Pancreas (tissue), 10 donors: ENCODE measurements at regions not wholly inside any gene's neighbourhood (a gene's known extent, or its start where the extent isn't known, plus 50 kb on each side); places are given as distances from the start of the nearest gene placed in this dataset.
A peak's percentile ranks its signal among the peaks of the same experiment; 100 is the strongest.

ENCODE experiments used
- ATAC-seq, 4 donors: fragments of 200-7000 bp; cut with Tn5 transposase; one replicate each; pipeline versions ENCODE4 v1.8.0 to v1.9.1; 2020; ENCODE audit warnings: mild to moderate bottlenecking in 4 of 4, moderate library complexity in 4 of 4
- DNase-seq, 6 donors: peaks; one replicate each; pipeline ENCODE4 v3.0.0-alpha.2; 2020
- FAIRE-seq: peaks from 2 replicates; lab custom pipeline; 2012; peaks lifted over from hg19 to GRCh38; lab: Jason Lieb, UNC
- H3K27ac ChIP-seq, 4 donors: fragments of 200-600 bp; sonication (generic); 1 replicate in 3 of 4; 2 replicates in 1 of 4; pipeline versions ENCODE4 v1.5.0 to v1.8.0; 2020
- H3K27me3 ChIP-seq, 4 donors: fragments of 200-600 bp; one replicate each; pipeline ENCODE4 v1.8.0; 2021
- H3K36me3 ChIP-seq, 3 donors: fragments of 200-600 bp; sonication (generic) in 1 of 3; one replicate each; pipeline versions ENCODE4 v1.5.0 to v1.8.0; 2020 to 2021
- H3K4me1 ChIP-seq, 3 donors: fragments of 200-600 bp; one replicate each; pipeline ENCODE4 v1.8.0; 2021
- H3K4me3 ChIP-seq, 4 donors: fragments of 200-600 bp; sonication (generic) in 2 of 4; one replicate each; pipeline versions ENCODE4 v1.5.0 to v1.8.0; 2020 to 2021
- H3K9me3 ChIP-seq, 4 donors: fragments of 200-600 bp; one replicate each; pipeline ENCODE4 v1.8.0; 2021
- WGBS, 2 donors: extraction: QIAGEN DNeasy Blood & Tissue Kit; methylation state at CpG; one replicate each; pipeline ENCODE4 v1.1.7; 2013; 5-methylcytosine and 5-hydroxymethylcytosine counted together
- intact Hi-C, 3 donors: fragments of 100-400 bp; cut with DNase I; formaldehyde crosslinking; loops; one replicate each; pipeline versions ENCODE4 v1.11.1 to v1.14.2; 2022
- TF ChIP-seq, protein P1 (sequence below), 4 donors: fragments of 200-600 bp; sonication (generic) in 3 of 4; IDR thresholded peaks; one replicate each; pipeline versions ENCODE4 v1.5.0 to v1.8.0; 2021; ENCODE audit warnings: antibody characterized with exemption in 4 of 4
- donor health status: healthy with polysubstance abuse.
- donor health status: DM: no; HTN: no; CAD: no; lungs with moderate emphysema.
- donor health status: DM: no; HTN: no; CAD: no.
- donor health status: control.
- donor health status: control.
- donor health status: Bipolar disorder and iron deficiency.
- donor health status: DM: yes; HTN: yes; CAD: no.
- donor health status: DM: no; HTN: no; CAD: no.
- donor health status: DM: no; HTN: no; CAD: no.
- donor health status: DM: yes; HTN: yes; CAD: no.

DNA sequence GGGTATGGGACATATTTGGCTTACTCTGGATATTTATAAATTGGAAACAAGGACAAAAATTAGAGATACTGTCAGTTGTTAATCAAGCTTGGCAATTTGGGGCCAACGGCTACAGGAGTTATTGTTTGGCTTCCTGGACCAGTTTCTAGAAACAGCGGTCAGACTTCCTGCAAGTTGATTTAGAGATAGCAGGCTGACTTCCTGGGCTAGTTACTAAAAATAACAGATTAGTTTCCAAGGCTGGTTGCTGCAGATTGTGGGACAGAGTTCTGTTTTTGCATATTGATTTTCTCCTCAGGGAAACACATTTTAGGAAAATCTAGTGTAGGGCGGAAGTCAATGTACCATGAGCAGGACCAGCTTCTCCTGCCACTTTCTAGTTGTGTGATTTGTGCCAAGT is 144.0 kb upstream of the TMPO start:
- TF ChIP-seq, protein P1, sequence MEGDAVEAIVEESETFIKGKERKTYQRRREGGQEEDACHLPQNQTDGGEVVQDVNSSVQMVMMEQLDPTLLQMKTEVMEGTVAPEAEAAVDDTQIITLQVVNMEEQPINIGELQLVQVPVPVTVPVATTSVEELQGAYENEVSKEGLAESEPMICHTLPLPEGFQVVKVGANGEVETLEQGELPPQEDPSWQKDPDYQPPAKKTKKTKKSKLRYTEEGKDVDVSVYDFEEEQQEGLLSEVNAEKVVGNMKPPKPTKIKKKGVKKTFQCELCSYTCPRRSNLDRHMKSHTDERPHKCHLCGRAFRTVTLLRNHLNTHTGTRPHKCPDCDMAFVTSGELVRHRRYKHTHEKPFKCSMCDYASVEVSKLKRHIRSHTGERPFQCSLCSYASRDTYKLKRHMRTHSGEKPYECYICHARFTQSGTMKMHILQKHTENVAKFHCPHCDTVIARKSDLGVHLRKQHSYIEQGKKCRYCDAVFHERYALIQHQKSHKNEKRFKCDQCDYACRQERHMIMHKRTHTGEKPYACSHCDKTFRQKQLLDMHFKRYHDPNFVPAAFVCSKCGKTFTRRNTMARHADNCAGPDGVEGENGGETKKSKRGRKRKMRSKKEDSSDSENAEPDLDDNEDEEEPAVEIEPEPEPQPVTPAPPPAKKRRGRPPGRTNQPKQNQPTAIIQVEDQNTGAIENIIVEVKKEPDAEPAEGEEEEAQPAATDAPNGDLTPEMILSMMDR (IDR thresholded peaks at IDR 0.05), result no peak
- no peaks in the 10 kb centered on the region for H3K36me3 ChIP-seq
- no peaks in the 10 kb centered on the region for H3K9me3 ChIP-seq
- FAIRE-seq (no peak), DNase-seq (no peak), ATAC-seq (peak in 2 of 4 donors; percentile 43 to 51)
- no peak overlapping the region for H3K27ac ChIP-seq
- H3K27me3 ChIP-seq, result no peaks in the 10 kb centered on the region
- H3K4me1 ChIP-seq, result peaks cover 0 to 6% (median 0%) of the 10 kb centered on the region in 3 donors
- 14 to 27% methylated on average over 3 of the region's 3 CpGs for WGBS, 2 donors
- intact Hi-C loops, result no loop called here
- no peak overlapping the region for H3K4me3 ChIP-seq

DNA sequence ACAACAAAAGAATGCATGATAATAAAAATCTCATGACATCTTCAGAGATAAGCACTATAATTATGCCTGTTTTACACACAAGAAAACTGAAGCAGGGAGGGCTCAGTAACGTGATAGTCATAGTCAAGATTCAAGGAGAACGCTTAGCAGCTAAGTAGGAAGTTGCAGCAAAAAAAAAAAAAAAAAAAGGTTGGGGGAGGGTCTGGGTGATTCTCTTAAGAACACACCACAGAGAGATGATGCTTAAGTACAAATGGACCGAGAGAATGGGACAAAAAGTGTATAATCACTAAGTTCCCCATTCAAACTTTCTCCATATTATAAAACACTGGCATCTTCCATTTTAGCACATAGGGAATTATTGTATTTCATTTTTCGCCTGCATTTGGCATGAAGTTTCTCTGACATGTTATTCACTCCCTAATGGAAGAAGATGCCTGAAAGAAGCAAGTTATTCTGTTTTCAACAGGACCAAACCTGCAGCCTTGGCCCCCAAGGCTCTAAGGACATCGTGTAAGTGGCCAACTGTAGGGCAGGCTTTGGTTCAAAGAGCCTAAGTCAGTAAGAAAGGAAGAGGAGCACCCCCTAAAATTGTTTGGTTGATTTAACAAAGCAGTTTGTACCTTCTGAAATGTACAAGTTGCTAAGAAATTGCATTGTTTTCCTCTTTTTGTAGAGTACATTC is 142.9 kb upstream of the TMPO start:
- H3K9me3 ChIP-seq, result no peaks in the 10 kb centered on the region
- FAIRE-seq (no peak), DNase-seq (no peak), ATAC-seq (no peak)
- H3K4me1 ChIP-seq, result peaks cover 0 to 6% (median 0%) of the 10 kb centered on the region in 3 donors
- H3K4me3 ChIP-seq, result no peak overlapping the region
- H3K27ac ChIP-seq, result no peak overlapping the region
- WGBS, 2 donors, result 53 to 64% methylated on average over 5 of the region's 5 CpGs
- intact Hi-C loops, result no loop called here
- TF ChIP-seq, protein P1 (IDR thresholded peaks at IDR 0.05), result no peak
- H3K27me3 ChIP-seq, result no peaks in the 10 kb centered on the region
- H3K36me3 ChIP-seq, result no peaks in the 10 kb centered on the region

DNA sequence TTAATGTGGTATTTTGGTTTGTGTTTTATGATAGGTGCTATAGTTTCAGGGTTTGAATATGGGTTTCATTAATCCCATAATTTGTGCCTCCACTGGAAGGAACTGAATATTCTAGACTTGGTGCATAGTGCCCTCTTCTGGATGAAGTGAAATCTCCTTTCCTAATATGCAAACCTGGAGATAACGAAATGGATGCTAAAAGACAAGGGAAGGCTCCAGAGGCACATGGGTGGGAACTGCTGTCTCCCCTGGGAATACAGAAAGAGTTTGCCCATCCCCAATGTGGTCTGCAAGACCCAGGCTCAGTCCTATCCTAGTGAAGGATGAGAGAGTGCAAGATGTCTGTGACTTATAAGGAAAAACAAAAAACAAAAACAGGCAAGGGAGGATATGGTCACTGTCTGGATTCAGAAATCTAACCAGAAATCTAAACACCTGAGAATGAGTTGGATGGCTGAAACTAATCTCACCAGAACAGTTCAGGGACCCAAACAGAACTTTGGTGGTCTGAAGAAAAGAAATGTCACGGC is 142.3 kb upstream of the TMPO start:
- no peaks in the 10 kb centered on the region for H3K27me3 ChIP-seq
- no peak overlapping the region for H3K27ac ChIP-seq
- intact Hi-C loops, result no loop called here
- FAIRE-seq, result peak; percentile 47
- TF ChIP-seq, protein P1 (IDR thresholded peaks at IDR 0.05), result peak in 2 of 4 donors; percentile 33 to 34
- 46% methylated on average over 2 of the region's 2 CpGs for whole genome bisulfite sequencing, 2 donors
- no peaks in the 10 kb centered on the region for H3K9me3 ChIP-seq
- no peak for DNase-seq
- no peaks in the 10 kb centered on the region for H3K36me3 ChIP-seq
- H3K4me1 ChIP-seq, result peaks cover 0 to 6% (median 0%) of the 10 kb centered on the region in 3 donors
- no peak overlapping the region for H3K4me3 ChIP-seq
- peak in 3 of 4 donors; percentile 64 to 78 (median 67) for ATAC-seq

DNA sequence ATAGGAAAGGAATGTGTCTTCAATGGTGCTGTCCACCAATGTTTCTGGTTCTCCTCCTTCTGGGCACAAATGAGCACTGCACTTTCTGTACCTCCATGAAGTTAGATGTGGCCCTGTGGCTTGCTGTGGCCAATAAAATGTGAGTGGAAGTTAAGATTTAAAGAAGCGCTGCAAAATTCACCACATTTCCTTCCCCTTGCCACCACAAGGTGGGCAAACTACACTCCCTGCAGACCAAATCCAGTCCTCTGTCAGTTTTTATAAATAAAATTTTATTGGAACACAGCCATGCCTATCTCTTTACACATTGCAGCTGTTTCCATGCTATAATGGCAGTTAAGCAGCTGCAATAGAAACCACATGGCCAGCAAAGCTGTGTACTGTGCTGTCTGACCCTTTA is 141.4 kb upstream of the TMPO start:
- H3K27ac ChIP-seq, result no peak overlapping the region
- H3K27me3 ChIP-seq, result no peaks in the 10 kb centered on the region
- DNase-seq (no peak), FAIRE-seq (no peak), ATAC-seq (no peak)
- no peaks in the 10 kb centered on the region for H3K9me3 ChIP-seq
- H3K4me3 ChIP-seq, result no peak overlapping the region
- 65 to 77% methylated on average over 1 of the region's 1 CpG for WGBS, 2 donors
- TF ChIP-seq, protein P1 (IDR thresholded peaks at IDR 0.05), result no peak
- peaks cover 0 to 6% (median 0%) of the 10 kb centered on the region in 3 donors for H3K4me1 ChIP-seq
- intact Hi-C loops, result no loop called here
- no peaks in the 10 kb centered on the region for H3K36me3 ChIP-seq

GRCh38 chr12:98379106-98379505 is 136.3 kb upstream of the TMPO start:
- Histone ChIP-seq H3K4me3 (no peak overlapping the region), H3K9me3 (no peaks in the 10 kb centered on the region), H3K27me3 (peaks cover 0 to 2% (median 0%) of the 10 kb centered on the region in 4 donors), H3K4me1 (no peaks in the 10 kb centered on the region), H3K27ac (no peak overlapping the region), H3K36me3 (no peaks in the 10 kb centered on the region)
- WGBS, 2 donors, result 58% methylated on average over 1 of the region's 1 CpG
- TF ChIP-seq, protein P1 (IDR thresholded peaks at IDR 0.05), result no peak
- intact Hi-C loops, result no loop called here
- ATAC-seq (no peak), FAIRE-seq (no peak), DNase-seq (no peak)
